SK-N-SH (cell line): ENCODE measurements at regions not wholly inside any gene's neighbourhood (a gene's known extent, or its start where the extent isn't known, plus 50 kb on each side); places are given as distances from the start of the nearest gene placed in this dataset.

Experiments used
- EP300 ChIP-seq, 2 experiments: IDR thresholded peaks; 2 replicates each; pipeline versions ENCODE4 v1.4.0 to v1.6.1; 2012; ENCODE audit warnings: borderline replicate concordance in 1 of 2, low read depth in 1 of 2, low read length in 1 of 2
- GATA2 ChIP-seq: sonication (generic); formaldehyde crosslinking; IDR thresholded peaks from 2 replicates; pipeline ENCODE4 v1.5.0; 2020; ENCODE audit warnings: mild to moderate bottlenecking, missing genetic modification reagents
- RXRA ChIP-seq: IDR thresholded peaks from 2 replicates; pipeline ENCODE4 v1.4.0; 2012; ENCODE audit warnings: low read depth, mild to moderate bottlenecking, borderline replicate concordance
- TF ChIP-seq, protein P1 (sequence below): fragments of 200-600 bp; sonication (generic); IDR thresholded peaks from 2 replicates; pipeline ENCODE4 v1.6.1; 2017; ENCODE audit warnings: antibody characterized with exemption, mild to moderate bottlenecking, moderate library complexity
- TF ChIP-seq, protein P2 (sequence below): IDR thresholded peaks from 2 replicates; pipeline ENCODE4 v1.4.0; 2012; ENCODE audit warnings: low read depth

DNA sequence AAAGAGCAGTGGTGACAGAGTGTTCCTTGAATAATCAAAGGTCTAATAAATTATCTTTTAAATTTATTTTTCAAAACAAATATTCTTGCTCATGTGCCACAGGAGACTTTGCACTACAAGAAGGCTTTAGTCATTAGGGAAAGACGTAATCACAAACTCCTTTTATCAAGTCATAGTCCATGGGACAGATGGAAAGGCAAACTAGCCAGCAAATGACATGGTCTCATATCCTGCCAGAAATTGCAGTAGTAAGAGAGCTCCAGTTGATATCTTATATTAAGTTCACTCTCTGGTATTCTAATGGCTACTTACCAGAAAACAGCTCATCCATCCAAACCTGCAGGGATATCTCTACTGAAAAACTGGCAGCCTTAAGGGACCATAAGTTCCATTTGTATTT lies 225.0 kb upstream of the TP63 start:
- TF ChIP-seq, protein P1, sequence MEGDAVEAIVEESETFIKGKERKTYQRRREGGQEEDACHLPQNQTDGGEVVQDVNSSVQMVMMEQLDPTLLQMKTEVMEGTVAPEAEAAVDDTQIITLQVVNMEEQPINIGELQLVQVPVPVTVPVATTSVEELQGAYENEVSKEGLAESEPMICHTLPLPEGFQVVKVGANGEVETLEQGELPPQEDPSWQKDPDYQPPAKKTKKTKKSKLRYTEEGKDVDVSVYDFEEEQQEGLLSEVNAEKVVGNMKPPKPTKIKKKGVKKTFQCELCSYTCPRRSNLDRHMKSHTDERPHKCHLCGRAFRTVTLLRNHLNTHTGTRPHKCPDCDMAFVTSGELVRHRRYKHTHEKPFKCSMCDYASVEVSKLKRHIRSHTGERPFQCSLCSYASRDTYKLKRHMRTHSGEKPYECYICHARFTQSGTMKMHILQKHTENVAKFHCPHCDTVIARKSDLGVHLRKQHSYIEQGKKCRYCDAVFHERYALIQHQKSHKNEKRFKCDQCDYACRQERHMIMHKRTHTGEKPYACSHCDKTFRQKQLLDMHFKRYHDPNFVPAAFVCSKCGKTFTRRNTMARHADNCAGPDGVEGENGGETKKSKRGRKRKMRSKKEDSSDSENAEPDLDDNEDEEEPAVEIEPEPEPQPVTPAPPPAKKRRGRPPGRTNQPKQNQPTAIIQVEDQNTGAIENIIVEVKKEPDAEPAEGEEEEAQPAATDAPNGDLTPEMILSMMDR = no peak
- TF ChIP-seq GATA2 (CRISPR knock-in tag) (no peak), EP300 (IDR thresholded peaks at IDR 0.05; ENCODE audit: borderline replicate concordance in 1 of 2, low read depth in 1 of 2, low read length in 1 of 2) (no peak), RXRA (no peak)
- TF ChIP-seq, protein P2, sequence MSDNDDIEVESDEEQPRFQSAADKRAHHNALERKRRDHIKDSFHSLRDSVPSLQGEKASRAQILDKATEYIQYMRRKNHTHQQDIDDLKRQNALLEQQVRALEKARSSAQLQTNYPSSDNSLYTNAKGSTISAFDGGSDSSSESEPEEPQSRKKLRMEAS = no peak
